MCF 10A (cell line): ENCODE measurements at regions not wholly inside any gene's neighbourhood (a gene's known extent, or its start where the extent isn't known, plus 50 kb on each side); places are given as distances from the start of the nearest gene placed in this dataset.

Experiments used
- BruUV-seq: library from RNA; stranded (reverse); fragments of 400-500 nt; replicated peaks from 2 replicates; lab custom pipeline; 2021; lab: Mats Ljungman, UMichigan
- CTCF ChIA-PET: fragments of 300-600 bp; sonication (Branson Sonifier 250); formaldehyde crosslinking; extraction: SDS; loops from one replicate; lab custom pipeline; 2021; ENCODE audit warnings: antibody characterized with exemption, inconsistent platforms; lab: Yijun Ruan, JAX
- POLR2A ChIA-PET: fragments of 300-600, 350-650 bp; sonication (Branson Sonifier 250); formaldehyde crosslinking; extraction: SDS; loops from one replicate; lab custom pipeline; 2020; ENCODE audit warnings: antibody characterized with exemption, inconsistent platforms; lab: Yijun Ruan, JAX
- DNase-seq: peaks from one replicate; pipeline ENCODE4 v3.0.0-alpha.2; 2018; ENCODE audit not compliant: unreplicated experiment
- H3K27ac Mint-ChIP-seq: one replicate; pipeline ENCODE4 v1.8.0; 2022; ENCODE audit warnings: mild to moderate bottlenecking, low read depth, mixed read lengths; ENCODE audit not compliant: unreplicated experiment
- H3K27me3 Mint-ChIP-seq: one replicate; pipeline ENCODE4 v1.8.0; 2022; ENCODE audit warnings: mixed read lengths; ENCODE audit not compliant: insufficient read depth, unreplicated experiment
- H3K36me3 Mint-ChIP-seq: one replicate; pipeline ENCODE4 v1.8.0; 2022; ENCODE audit warnings: mild to moderate bottlenecking, moderate library complexity, mixed read lengths; ENCODE audit not compliant: insufficient read depth, unreplicated experiment
- H3K4me1 Mint-ChIP-seq: one replicate; pipeline ENCODE4 v1.8.0; 2022; ENCODE audit warnings: mixed read lengths; ENCODE audit not compliant: insufficient read depth, unreplicated experiment
- H3K4me3 Mint-ChIP-seq: one replicate; pipeline ENCODE4 v1.8.0; 2022; ENCODE audit warnings: mild to moderate bottlenecking, moderate library complexity, mixed read lengths; ENCODE audit not compliant: unreplicated experiment
- H3K9me3 Mint-ChIP-seq: one replicate; pipeline ENCODE4 v1.8.0; 2022; ENCODE audit warnings: mixed read lengths; ENCODE audit not compliant: unreplicated experiment
- intact Hi-C: fragments of 100-400 bp; cut with micrococcal nuclease; formaldehyde crosslinking; loops from 2 replicates; pipeline ENCODE4 v1.14.1; 2022
- TF ChIP-seq, protein P1 (sequence below): fragments of 200-600 bp; IDR thresholded peaks from one replicate; pipeline ENCODE4 v1.8.0; 2022; ENCODE audit warnings: antibody characterized with exemption, mild to moderate bottlenecking; ENCODE audit not compliant: unreplicated experiment

GRCh38 chr22:19648419-19648929, 65.8 kb upstream of the SEPTIN5 start:
- CTCF ChIA-PET: no interaction called here
- POLR2A ChIA-PET: no interaction called here
- BruUV-seq: no TSS peak
- H3K4me1 Mint-ChIP-seq: no peaks in the 10 kb centered on the region
- H3K9me3 Mint-ChIP-seq: peaks cover 22% of the 10 kb centered on the region
- H3K4me3 Mint-ChIP-seq: no peak overlapping the region
- peaks cover 5% of the 10 kb centered on the region for H3K36me3 Mint-ChIP-seq
- TF ChIP-seq, protein P1, sequence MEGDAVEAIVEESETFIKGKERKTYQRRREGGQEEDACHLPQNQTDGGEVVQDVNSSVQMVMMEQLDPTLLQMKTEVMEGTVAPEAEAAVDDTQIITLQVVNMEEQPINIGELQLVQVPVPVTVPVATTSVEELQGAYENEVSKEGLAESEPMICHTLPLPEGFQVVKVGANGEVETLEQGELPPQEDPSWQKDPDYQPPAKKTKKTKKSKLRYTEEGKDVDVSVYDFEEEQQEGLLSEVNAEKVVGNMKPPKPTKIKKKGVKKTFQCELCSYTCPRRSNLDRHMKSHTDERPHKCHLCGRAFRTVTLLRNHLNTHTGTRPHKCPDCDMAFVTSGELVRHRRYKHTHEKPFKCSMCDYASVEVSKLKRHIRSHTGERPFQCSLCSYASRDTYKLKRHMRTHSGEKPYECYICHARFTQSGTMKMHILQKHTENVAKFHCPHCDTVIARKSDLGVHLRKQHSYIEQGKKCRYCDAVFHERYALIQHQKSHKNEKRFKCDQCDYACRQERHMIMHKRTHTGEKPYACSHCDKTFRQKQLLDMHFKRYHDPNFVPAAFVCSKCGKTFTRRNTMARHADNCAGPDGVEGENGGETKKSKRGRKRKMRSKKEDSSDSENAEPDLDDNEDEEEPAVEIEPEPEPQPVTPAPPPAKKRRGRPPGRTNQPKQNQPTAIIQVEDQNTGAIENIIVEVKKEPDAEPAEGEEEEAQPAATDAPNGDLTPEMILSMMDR: no peak
- DNase-seq: peak; percentile 15
- intact Hi-C loops: no loop called here
- H3K27me3 Mint-ChIP-seq: peaks cover 38% of the 10 kb centered on the region
- H3K27ac Mint-ChIP-seq: no peak overlapping the region

DNA sequence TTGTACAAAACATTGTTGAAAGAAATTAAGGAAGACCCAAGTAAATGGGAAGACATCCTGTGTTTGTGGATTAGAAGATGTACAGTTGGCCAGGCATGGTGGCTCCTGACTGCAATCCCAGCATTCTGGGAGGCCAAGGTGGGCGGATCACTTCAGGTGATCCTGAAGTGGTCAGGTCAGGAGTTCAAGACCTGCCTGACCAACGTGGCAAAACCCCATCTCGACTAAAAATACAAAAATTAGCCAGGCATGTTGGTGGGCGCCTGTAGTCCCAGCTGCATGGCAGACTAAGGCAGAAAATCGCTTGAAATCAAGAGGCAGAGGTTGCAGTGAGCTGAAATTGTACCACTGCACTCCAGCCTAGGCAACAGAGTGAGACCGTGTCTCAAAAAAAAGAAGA, 62.0 kb upstream of the SEPTIN5 start:
- TF ChIP-seq, protein P1: no peak
- Mint-ChIP-seq H3K9me3 (peaks cover 22% of the 10 kb centered on the region), H3K36me3 (peaks cover 5% of the 10 kb centered on the region), H3K4me1 (no peaks in the 10 kb centered on the region), H3K4me3 (no peak overlapping the region), H3K27ac (no peak overlapping the region), H3K27me3 (peaks cover 38% of the 10 kb centered on the region)
- BruUV-seq: no TSS peak
- DNase-seq: no peak
- CTCF ChIA-PET: no interaction called here
- intact Hi-C loops: no loop called here
- POLR2A ChIA-PET: no interaction called here

DNA sequence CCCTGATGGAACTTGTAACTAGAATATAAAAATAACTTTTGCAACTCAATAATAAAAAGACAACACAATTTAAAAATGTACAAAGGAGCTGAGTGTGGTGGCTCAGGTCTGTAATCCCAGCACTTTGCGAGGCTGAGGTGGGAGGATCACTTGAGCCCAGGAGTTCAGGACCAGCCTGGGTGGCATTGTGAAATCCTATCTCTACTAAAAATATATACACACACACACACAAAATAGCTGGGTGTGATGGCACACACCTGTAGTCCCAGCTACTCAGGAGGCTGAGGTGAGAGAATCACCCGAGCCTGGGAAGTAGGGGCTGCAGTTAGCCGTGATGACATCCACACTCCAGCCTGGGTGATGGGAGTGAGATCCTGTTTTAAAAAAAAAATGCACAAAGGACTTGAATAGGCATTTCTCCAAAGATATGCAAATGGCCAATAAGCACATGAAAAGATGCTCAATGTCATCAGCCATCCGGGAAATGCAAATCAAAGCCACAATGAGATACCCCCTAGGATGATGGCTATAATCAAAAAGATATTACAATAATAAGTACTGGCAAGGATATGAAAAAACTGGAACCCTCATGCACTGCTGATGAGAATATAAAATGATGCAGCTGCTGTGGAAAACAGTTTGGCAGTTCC, 59.8 kb upstream of the SEPTIN5 start:
- Mint-ChIP-seq H3K36me3 (peaks cover 1% of the 10 kb centered on the region), H3K4me1 (no peaks in the 10 kb centered on the region), H3K27me3 (peaks cover 35% of the 10 kb centered on the region), H3K9me3 (peaks cover 13% of the 10 kb centered on the region), H3K27ac (no peak overlapping the region), H3K4me3 (no peak overlapping the region)
- POLR2A ChIA-PET: no interaction called here
- DNase-seq: no peak
- no TSS peak for BruUV-seq
- intact Hi-C loops: no loop called here
- TF ChIP-seq, protein P1: no peak
- CTCF ChIA-PET: interaction anchor here (0.7 kb wide), 1 partner anchor 232 kb away, joined by 3 read pairs; no protein-coding TSS in a partner anchor

DNA sequence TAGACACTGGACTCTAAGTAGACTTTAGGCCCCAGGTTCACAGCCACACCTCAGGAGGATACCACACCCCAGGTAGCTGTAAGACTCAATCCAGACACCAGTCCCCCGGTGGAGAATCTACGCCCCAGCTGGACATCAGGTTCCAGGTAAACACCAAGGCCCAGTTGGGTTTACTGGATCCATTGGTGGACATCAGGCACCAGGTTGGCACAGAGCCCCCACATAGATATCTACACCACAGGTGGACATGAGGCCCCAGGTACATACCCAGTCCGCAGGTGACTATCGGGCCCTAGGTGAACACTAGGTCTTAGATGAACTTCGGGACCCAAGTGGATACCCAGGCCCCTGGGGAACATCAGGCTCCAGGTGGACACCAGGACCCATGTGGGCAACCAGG, 58.9 kb upstream of the SEPTIN5 start:
- ChIA-PET CTCF (no interaction called here), POLR2A (no interaction called here)
- no TSS peak for BruUV-seq
- TF ChIP-seq, protein P1: no peak
- peaks cover 26% of the 10 kb centered on the region for H3K27me3 Mint-ChIP-seq
- no peaks in the 10 kb centered on the region for H3K36me3 Mint-ChIP-seq
- no peak overlapping the region for H3K27ac Mint-ChIP-seq
- DNase-seq: no peak
- intact Hi-C loops: no loop called here
- peaks cover 5% of the 10 kb centered on the region for H3K9me3 Mint-ChIP-seq
- H3K4me1 Mint-ChIP-seq: no peaks in the 10 kb centered on the region
- no peak overlapping the region for H3K4me3 Mint-ChIP-seq
